GM18909 (cell line): ENCODE measurements at regions not wholly inside any gene's neighbourhood (a gene's known extent, or its start where the extent isn't known, plus 50 kb on each side); places are given as distances from the start of the nearest gene placed in this dataset.

ENCODE experiments used
- ATAC-seq: cut with Tn5 transposase; IDR thresholded peaks from one replicate; pipeline ENCODE4 v1.9.1; 2021; ENCODE audit warnings: mild to moderate bottlenecking; ENCODE audit not compliant: unreplicated experiment, poor library complexity

DNA sequence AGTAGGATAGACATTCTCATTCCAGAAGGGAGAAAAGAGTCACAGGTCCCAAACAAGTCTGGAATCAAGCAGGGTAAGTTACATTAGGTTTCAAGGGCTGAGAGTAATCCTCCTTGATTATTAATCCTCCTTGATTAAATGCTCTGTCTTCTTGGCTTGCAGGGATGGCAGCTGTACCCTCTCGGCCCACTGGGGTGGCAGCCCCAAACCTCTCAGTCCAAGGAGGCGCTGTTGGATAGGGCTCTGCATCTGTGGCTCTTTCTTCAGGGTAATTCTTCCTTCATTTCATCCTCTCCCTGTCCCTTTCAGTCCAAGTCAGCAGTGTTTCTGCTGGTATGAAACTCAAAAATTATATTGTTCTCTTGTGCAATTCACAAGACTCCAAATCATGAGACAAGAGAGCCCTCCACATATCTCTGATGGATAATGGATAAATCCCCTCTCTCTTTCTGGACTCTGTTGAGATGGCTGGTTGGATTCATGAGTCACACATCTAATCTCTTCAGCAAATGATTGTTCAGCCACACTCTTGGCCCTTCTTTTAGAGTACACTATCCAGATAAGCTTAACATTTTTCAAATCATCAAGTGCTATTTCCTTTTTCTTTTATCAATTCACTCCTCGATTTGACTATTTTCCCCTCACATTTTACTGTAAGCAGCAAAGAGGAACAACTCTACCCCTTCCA, 323.7 kb upstream of the HTR2A start:
- ATAC-seq = no peak

DNA sequence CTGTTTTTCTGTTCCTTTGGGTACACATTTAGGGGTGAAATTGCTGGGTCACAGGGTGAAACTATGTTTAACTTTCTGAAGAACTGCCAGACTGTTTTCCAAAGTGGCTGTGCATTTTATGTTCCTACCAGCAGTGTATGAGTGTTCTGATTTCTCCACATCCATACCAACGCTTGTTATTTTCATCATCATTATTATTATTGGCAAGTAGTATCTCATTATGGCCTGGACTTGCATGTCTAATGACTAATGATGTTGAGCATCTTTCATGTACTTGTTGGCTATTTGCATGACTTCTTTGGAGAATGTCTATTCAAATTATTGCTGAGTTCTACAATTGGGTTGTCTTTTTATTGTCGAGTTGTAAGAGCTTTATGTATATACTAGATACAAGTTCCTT, 321.8 kb upstream of the HTR2A start:
- no peak for ATAC-seq

DNA sequence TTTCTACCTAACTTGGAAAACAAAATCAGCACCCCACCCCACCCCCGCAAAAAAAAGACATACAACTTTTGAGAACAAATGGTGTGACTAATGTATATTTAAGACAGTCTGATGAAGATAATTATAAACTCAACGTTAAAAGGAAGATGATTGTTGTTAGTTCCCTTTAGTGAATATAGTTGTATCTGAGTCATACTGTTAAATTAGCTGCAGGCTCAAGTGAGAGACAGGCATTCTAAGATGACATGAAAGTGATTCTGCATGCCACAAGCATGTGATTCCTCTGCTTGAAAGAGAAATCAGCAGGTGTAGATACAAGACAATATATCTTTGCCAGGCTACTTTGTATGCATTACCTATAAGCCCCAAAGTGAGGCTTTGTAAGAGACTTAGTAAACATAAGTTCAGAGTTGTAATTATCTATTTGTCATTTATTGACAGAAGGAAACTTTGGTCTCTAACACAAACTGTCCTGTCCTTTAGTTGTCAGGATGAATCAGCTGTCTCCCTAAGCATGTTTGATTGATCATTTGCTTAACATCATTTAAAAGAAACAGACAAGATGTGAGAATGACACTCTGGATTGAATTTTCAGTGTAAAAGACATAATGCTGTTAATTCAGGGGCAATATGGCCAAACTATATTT, 319.4 kb upstream of the HTR2A start:
- no peak for ATAC-seq

DNA sequence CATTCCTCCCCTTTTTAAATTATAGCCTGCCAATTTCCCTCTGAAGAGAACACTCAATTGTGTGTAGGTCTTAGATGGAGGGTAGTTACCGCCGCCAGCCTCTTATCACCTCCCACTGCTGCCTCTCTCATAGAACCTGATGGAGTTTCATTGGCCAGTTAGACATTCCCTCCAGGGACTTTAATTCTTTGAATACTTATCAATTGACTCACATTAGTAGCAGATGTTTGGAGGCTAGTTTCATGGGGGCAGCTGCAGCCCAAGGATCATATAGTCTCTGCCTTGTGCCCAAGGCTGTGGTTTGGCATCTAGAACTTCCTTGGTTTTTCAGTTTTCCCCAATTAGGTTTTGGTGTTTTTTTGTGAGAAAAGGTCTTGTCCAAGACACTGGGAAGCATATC, 318.9 kb upstream of the HTR2A start:
- ATAC-seq = no peak

- ATAC-seq = no peak
These were observed 316.2 kb upstream of the HTR2A start for GRCh38 chr13:47213047-47213446.

GRCh38 chr13:47211106-47211505, 314.3 kb upstream of the HTR2A start:
- ATAC-seq = no peak

- no peak for ATAC-seq
These were observed 309.3 kb upstream of the HTR2A start for GRCh38 chr13:47206111-47206510.

DNA sequence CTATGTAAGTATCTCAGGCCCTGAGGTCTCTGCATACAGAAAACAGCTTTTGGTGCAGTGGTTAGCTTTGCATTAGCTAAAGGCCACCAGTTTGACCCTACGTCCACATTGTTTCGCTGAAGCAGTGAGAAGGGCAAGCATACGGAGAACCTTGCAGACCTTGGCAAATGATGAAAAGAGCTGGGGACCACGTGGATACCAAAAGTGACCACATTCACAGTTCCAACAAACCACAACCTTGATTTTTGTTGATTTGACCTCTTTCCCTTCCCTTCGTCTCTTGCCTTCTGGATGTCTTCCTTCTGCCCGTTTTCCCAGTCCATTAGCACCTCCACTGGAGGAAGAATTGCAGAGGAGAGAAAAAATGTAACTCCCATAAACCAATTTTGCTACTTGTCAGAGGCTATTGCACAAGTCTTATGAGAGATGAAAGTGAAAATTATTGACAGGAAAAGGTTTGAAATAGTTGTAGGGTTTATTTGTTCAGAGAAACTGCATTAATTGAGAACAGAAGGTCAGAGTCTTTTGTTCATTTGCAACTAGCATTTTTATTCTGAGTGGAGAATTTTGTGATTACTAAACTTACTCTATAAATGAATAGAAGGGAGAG, 293.9 kb upstream of the HTR2A start:
- ATAC-seq = no peak

DNA sequence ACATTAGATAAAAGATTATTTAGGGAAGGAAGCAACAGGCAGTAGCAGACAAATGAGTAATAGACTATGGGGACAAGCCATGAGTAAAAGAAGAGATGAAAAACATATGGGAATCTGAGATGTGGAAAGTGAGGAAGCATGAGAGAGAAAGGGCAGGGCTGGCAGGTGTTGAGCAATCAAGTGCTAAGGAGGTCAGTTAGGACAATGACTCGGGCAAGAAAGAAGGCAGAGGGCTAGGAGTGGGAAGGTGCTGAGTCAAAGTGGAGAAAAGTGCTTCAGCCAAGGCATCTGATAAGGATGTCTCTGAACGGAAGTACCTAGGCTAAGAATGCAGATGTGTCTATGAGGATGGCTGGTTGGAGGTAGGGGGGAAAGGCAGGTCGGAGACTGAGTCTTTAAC, 291.9 kb upstream of the HTR2A start:
- no peak for ATAC-seq

- no peak for ATAC-seq
These were observed 289.6 kb upstream of the HTR2A start for GRCh38 chr13:47186471-47186870.

- ATAC-seq = no peak
These were observed 287.5 kb upstream of the HTR2A start for GRCh38 chr13:47184321-47184720.

DNA sequence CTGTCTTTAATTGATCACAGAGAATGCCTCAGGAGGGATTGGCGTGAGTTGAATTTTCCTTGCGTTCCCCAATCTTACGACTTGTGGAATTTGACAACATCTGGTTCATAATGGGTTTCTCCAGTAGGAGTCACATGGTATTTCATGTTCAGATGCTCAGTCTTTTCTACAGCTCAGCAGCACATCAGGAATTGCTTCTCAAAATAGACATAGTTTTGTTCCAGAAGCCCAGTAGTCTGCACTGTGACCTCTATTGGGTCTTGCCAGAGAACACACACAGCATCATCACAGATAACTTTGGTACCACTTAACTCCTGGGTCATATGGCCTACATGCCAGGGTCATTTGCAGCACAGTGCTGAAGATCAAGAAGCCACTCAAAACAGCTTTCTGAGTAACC, 282.5 kb upstream of the HTR2A start:
- ATAC-seq = no peak

GRCh38 chr13:47178090-47178950, 281.5 kb upstream of the HTR2A start:
- no peak for ATAC-seq

- ATAC-seq = no peak
These were observed 278.5 kb upstream of the HTR2A start for GRCh38 chr13:47175172-47175866.

DNA sequence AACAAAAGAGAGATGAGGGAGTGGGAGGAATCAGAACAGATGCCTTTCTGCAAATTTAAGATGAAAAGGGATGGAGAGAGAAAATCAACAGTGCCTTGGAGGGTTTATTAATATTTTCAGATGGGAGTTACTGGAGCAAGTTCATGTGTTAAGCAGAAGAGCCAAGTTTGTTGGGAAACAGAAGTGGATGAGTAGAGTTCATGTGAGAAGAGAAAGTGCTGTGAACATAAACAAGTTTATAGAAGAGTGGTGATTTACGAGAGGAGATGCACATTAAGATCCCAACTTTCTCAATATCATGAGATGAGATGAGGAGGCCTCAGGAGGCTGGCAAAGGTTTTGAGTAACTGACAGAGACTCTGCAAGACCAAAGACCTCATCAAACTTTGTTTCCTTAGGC, 274.1 kb upstream of the HTR2A start:
- no peak for ATAC-seq

DNA sequence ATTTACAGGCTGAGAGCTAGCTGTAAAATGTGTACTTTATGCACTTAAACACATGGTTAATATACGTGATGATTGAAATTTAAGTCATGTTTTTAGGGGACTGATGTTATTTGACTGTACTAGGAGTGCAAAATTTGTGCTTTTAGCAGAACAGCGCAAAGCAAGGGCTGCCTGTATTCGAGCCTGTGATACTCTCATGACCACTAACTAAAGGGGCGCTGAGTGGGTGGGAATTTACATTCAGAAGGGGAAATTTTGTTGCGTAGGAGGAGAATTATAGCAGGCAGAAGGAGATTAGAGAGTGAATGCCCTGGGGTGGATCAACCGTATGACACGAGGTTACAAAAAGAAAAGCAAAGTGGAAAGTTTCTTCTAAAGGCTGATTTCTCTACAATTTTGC, 271.8 kb upstream of the HTR2A start:
- no peak for ATAC-seq

DNA sequence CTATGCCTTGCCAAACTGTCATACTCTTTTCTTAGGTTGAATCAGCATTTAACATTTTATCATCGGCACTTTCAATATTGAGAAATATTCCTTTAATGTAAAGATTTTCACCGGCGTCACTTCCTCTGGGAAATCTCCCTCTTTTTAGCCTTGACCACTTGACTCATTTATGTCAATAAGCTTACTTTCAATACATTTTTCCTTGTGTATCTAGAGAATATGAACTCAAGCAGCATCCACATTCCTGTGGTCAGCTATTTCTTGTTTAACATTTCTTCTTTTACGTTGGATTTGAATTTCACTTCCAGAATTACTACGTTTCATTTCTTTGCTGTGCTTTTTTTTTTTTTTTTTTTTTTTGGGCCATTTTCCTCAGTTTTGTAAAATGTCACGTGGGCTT, 271.2 kb upstream of the HTR2A start:
- ATAC-seq = no peak

DNA sequence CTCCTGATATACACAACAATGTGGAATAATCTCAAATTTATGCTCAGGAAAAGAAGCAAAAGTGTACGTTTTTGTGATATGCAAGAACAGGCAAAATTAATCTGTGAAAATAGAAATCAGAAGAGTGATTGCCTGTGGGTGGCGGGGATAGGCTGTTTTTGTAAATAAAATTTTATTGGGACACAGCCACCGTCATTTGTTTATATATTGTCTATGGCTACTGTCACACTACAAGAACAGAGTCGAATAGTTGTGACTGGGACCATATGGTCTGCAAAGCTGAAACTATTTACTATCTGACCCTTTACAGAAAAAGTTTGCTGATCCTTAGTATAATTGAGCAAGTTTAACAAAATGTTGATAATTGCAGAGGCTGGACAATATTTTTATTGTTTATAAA, 269.5 kb upstream of the HTR2A start:
- no peak for ATAC-seq

DNA sequence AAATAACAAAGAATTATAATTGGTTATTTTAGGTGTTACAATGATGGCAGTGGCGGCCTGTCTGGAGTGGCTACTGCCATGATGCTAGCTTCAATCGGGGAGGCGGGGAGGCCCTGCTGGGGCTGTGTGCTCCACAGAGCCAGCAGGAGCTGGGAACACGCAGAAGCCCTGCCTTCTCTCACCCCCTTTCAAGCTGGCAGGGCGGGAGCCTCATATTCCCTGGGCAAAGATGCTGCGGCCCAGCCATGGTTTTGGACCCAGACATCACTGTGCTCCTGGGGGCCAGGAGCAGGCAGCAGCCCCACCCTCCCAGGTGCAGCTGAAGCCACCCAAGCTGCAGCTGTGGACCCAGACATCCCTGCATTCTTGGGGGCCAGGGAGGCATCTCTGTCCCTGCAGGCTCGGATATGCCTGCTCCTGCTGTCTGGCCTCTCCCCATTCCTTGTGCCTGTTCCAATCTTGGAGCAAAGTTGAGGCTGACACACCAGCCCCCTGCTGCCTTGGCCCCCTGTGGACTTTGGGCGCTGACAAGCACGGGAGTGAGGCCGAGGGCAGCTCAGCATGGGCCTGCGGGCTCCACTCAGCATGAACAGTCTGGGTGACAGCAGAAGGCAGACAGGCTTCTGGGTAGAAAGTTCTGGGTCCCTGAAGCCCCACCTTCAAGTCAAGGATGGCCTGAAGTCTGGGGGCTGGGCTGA, 263.1 kb upstream of the HTR2A start:
- no peak for ATAC-seq

- no peak for ATAC-seq
These were observed 261.7 kb upstream of the HTR2A start for GRCh38 chr13:47158593-47158992.
